ENCODE measurements at regions not wholly inside any gene's neighbourhood (a gene's known extent, or its start where the extent isn't known, plus 50 kb on each side); places are given as distances from the start of the nearest gene placed in this dataset.
"Not testable (repeated sequence)": the region's sequence is repeated elsewhere in the genome, so short reads cannot be mapped to it uniquely, and the experiment has no call there.

DNA sequence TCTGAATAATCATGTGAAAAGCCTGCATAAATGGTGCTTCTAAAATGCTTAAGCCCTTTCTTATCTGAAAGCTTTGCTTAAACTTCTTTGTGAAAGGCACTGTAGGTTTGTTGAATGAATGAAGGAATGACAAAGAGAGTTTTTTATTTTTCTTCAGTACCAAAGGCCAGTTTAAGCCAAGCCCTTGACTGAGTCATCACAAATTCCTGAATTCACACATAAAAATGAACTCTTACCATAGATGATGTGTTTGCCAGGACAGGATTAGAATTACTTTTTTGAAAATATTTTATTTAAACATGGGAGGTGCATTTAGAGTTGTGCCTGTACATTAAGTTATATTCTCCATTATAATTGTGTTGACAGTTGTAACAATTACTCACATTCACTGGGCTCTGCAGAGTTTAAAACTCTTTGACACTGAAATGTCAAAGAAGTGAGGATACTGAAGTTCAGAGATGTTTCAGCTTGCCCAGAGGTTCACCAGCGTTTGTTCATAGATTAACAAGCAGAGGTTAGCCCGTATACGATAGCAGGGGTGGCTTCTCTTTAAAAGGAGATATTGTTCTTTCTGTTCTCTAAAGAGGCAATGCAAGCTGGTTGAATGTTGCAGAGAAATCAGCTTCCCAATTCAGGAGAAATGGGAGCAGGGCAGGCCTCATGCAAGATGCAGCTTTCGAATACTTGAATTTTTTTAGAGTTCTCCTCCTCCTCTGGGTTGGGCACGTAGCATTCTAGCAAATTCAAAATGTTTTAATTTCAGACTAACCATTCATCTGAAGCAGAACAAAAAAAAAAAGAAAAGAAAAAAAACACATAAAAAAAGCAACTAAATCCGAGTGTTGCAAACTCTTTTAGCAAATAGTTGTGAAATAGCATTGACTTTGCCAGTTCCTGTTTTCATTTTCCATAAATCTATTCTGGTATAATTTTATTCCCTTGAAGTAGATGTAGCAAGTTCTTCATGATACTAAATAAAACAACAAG is 358.7 kb upstream of the KLF4 start:
- no peak for DNase-seq

GRCh38 chr9:107842530-107842929 is 353.0 kb upstream of the KLF4 start:
- no peak for DNase-seq

DNA sequence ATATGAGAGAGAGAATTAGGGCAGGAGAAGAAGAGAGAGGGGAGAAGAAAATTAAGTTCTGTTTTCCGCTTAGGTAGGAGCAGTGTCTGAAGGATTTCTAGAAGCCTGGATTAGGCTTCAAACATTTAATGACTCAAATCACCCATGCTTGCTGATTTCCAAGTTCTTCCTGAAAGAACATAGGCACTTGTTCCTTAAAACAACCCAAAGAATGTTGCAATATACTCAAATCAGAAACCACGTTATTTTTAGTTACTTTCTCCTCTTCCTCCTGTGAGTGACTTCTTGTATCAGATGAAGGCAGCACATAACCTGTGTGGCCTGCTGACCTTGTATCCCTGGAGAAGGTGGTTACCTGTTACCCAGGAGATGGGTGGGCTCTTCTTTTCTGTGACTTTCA is 351.5 kb upstream of the KLF4 start:
- DNase-seq = no peak

GRCh38 chr9:107839371-107839770 is 349.8 kb upstream of the KLF4 start:
- no peak for DNase-seq

DNA sequence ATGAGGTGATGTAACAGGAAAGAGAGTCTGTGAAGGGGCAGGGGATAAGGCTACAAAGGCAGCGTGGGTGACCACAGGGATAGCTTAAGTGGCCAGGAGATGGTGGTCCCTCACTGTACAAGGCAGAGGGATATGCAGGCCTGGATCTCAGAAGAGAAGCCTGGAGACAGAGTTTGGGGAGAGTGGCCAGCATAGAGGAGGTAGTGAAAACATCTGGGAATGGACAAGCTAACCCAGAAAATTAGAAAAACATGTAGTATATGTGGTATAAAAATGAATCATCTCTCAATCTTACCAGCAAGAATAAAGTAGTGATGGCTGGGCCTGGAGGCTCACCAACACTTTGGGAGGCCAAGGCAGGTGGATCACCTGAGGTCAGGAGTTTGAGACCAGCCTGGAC is 349.2 kb upstream of the KLF4 start:
- no peak for DNase-seq

DNA sequence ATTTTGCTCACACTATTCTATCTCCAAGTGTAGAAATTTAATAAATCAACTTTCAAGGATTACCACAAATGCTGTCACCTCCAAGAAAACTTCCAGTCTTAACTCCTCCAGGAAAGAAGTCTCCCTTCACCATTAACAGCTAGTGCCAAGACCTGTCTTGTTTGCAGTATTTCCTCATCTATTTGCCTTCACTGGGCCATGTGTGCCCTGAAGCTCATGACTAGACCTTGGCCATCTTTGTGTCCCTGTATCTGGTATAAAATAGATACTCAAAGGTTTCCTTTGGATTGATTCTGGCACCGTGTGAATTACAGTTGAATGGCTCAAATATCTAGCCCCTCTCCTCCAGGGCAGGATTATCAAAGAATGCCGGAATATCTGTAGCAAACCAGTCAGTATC is 346.7 kb upstream of the KLF4 start:
- no peak for DNase-seq

- no peak for DNase-seq
Measured at GRCh38 chr9:107833295-107833694, 343.7 kb upstream of the KLF4 start.

- DNase-seq = no peak
Measured at GRCh38 chr9:107832871-107833270, 343.3 kb upstream of the KLF4 start.

- DNase-seq = no peak
Measured at GRCh38 chr9:107830479-107830878, 340.9 kb upstream of the KLF4 start.

DNA sequence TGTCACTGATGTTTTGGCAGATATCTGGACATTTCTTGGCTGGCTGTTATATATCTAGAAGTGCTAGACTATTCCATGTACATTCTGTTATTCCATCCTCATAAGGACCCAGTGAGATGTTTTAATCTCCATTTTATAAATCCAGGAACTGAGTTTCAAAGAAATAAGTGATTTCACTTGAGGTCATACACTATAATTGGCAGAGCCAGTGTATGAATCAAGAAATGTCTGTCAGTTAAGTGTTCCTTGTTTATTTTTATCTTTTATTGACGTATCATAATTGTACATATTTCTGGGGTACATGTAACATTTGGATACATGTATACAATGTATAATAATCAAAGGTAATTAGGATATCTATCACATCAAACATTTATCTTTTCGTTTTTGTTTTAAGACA is 338.3 kb upstream of the KLF4 start:
- DNase-seq = no peak

GRCh38 chr9:107827304-107827703 is 337.7 kb upstream of the KLF4 start:
- DNase-seq = peak; percentile 0

DNA sequence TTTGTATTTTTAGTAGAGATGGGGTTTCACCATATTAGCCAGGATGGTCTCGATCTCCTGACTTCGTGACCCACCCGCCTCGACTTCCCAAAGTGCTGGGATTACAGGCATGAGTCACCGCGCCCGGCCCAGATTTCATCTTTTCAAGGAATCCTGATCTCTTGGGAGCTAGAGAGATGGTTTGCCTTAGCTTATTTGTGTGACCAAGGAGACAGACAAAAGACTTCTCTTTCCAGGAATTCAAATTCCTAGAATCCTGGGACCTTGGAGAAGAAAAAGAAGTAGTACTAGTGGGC is 337.1 kb upstream of the KLF4 start:
- not testable (repeated sequence) for DNase-seq

GRCh38 chr9:107824556-107824955 is 335.0 kb upstream of the KLF4 start:
- no peak for DNase-seq

DNA sequence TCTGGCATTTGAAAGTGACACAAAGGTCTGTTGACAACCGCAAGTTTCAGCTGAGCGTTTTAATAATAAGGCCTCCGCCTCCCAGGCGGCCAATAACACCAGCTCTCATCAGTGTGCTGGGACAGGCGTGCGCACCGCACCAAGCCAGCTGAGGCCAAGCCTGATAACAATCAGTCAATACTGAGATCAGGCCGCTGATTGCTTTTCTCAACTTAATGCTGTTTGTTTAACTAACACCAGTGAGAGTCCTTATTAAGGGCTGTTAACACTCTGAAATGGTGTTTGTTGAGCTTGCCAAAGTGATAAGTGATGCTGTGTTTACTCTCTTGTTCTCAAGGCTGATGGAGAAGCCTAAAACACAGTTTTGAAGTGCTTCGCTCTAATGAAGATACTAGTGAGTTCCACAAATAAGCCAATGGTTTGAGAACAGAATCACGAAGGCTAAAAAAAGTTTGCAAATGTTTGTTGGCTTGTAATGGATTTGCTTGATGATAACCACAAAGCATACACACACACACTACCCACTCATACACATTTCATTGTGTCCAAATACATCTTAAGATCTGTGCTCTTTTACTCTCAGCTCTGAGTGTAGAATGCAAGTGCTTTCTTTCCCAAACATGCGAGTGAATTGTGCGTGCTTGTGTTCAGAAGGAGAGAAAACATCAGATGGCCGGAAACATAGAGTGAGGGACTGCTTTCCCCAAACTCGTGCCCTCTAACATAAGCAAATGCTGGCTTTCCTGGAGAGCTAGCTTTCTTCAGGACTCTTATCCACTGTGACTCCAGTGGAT is 330.4 kb upstream of the KLF4 start:
- no peak for DNase-seq

GRCh38 chr9:107818503-107818829 is 328.9 kb upstream of the KLF4 start:
- not testable (repeated sequence) for DNase-seq

DNA sequence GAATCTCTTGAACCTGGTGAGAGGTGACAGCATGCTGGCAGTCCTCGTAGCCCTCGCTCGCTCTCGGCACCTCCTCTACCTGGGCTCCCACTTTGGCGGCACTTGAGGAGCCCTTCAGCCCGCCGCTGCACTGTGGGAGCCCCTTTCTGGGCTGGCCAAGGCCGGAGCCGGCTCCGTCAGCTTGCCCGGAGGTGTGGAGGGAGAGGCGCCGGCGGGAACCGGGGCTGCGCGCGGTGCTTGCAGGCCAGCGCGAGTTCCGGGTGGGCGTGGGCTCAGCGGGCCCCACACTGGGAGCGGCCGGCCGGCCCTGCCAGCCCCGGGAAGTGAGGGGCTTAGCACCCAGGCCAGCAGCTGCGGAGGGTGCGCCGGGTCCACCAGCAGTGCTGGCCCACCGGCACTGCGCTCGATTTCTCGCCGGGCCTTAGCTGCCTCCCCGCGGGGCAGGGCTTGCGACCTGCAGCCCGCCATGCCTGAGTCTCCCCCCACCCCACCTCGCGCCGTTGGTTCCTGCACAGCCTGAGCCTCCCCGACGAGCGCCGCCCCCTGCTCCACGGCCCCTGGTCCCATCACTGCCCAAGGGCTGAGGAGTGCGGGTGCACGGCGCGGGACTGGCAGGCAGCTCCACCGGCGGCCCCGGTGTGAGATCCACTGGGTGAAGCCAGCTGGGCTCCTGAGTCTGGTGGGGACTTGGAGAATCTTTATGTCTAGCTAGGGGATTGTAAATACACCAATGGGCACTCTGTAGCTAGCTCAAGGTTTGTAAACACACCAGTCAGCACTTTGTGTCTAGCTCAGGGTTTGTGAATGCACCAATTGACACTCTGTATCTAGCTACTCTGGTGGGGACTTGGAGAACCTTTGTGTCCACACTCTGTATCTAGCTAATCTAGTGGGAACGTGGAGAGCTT is 328.3 kb upstream of the KLF4 start:
- DNase-seq = not testable (repeated sequence)

DNA sequence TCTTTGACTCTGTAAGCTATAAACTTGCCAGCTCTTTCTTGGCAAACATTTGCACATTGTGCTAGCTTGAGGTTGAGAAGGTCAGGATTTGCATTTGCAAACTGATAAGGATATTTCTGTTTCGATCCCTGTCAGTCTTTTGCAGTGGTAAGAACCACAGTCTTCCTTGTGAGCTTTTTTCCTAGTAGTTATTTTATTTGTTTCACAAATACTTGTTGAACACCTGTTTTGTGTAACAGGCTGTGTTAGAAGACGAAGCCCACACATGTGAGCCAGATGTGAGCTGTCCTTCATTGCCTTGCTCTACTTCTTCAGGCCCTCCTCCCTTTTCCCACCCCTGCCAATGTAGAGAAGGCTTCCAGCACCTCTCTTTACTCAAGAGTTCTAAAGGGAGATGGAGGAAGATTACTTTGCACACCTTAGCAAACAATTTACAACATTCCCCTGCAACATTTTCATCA is 327.0 kb upstream of the KLF4 start:
- no peak for DNase-seq

GRCh38 chr9:107815782-107816560 is 326.4 kb upstream of the KLF4 start:
- no peak for DNase-seq

GRCh38 chr9:107813287-107813686 is 323.7 kb upstream of the KLF4 start:
- DNase-seq = no peak

DNA sequence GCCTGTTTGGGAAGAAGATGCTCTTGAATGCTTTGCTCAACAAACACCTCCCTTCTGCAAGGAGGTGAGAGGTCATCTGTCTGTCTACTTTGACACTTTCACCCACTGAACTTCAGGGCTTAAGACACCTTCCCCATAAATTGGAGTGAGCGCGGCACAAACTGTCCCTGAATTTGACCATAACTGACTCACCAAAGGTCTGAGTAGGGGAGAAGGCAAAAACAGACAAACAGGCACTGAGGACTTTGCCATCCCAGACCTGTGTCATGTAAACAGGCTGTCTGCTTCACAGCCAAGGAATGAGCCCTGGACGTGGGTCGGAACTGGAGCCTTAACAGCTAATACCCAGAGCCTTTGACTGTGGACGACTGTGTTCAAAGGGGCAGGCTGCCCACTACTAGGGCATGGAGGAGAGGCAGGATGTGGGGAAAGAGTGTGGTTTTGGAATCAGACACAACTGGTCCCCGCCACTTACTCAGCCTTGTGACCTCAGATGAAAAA is 320.9 kb upstream of the KLF4 start:
- no peak for DNase-seq

DNA sequence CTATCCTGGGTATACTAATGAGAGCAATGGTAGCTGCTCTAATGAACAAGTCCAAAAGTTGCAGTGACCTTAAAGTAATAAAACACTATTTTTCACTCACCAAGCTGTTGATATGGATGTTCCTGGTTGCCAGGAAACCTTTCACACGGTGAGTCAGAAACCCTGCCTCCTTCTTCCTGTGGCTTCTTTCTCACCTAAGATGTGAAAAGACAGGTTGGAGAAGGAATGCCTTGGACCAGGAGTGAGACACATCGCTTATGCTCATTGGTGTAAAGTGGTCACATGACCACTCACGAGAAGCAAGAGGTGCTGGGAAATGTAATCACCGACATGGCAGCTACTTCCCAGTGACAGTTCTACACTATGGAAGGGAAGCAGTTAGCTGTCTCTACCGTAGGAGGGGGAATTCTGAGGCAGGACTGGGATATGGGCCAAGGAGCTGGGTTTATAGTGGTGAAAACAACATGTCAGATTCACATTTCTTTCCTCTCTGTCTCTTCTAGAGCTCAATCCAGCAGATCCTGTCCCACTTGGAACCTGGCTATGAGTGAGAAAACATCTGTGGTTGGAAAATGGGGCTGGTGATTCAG is 320.4 kb upstream of the KLF4 start:
- DNase-seq = no peak

DNA sequence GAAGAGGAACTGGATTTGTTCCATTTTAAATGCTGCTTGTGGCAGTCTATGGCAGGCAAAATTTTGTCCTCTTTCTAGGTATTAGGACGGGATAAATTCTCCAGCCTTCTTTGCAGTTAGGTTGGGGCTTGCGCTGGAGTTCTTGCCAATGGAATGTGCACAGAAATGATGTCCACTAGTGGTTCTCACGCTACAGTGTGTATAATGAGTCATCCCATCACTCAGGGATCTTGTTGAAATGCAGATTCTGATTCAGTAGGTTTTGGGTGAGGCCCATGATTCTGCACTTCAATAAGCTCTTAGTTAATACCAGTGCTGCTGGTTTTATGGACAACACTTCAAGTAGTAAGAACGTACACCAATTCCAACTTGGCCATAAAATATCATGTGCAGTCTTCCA is 317.6 kb upstream of the KLF4 start:
- no peak for DNase-seq

Data from activated CD4-positive, alpha-beta T cell treated with anti-CD3 and anti-CD28 coated beads, Interleukin-10, Interleukin-2, amounts not matched to agents 100 ng/mL and 50 ng/mL, durations not matched to agents 16 hours and 8 hours (primary cell).